NB4 (cell line): ENCODE measurements at regions not wholly inside any gene's neighbourhood (a gene's known extent, or its start where the extent isn't known, plus 50 kb on each side); places are given as distances from the start of the nearest gene placed in this dataset.

Experiments
- DNase-seq: peaks from one replicate; pipeline ENCODE4 v3.0.0; 2010; ENCODE audit warnings: low read depth
- H3K4me3 ChIP-seq: one replicate; pipeline ENCODE4 v1.5.1; 2011; ENCODE audit warnings: mild to moderate bottlenecking, low read depth, low read length, moderate library complexity
- CTCF ChIP-seq: IDR thresholded peaks from one replicate; pipeline ENCODE4 v1.5.1; 2012; ENCODE audit warnings: low read depth, low read length
- MAX ChIP-seq: IDR thresholded peaks from 2 replicates; pipeline ENCODE4 v1.6.1; 2011; ENCODE audit warnings: low read depth, low read length
- MYC ChIP-seq: IDR thresholded peaks from 2 replicates; pipeline ENCODE4 v1.6.1; 2011; ENCODE audit warnings: low read depth, low read length
- POLR2A ChIP-seq: IDR thresholded peaks from 2 replicates; pipeline ENCODE4 v1.6.1; 2011; ENCODE audit warnings: mild to moderate bottlenecking; ENCODE audit not compliant: insufficient read length; ENCODE audit errors: extremely low read depth

- no peak for TF ChIP-seq MAX
- TF ChIP-seq POLR2A = no peak
- no peak for TF ChIP-seq CTCF
- TF ChIP-seq MYC = no peak
- no peak overlapping the region for H3K4me3 ChIP-seq
- DNase-seq = no peak
These were observed 775.6 kb downstream of the GATA3 start for GRCh38 chr10:8830048-8830447.

GRCh38 chr10:8830876-8831275 lies 776.4 kb downstream of the GATA3 start:
- H3K4me3 ChIP-seq = no peak overlapping the region
- DNase-seq = no peak
- no peak for TF ChIP-seq MAX
- TF ChIP-seq MYC = no peak
- TF ChIP-seq CTCF = no peak
- TF ChIP-seq POLR2A = no peak

- TF ChIP-seq MAX (no peak), MYC (no peak), POLR2A (no peak), CTCF (no peak)
- DNase-seq = no peak
- no peak overlapping the region for H3K4me3 ChIP-seq
These were observed 781.1 kb downstream of the GATA3 start for GRCh38 chr10:8835453-8836167.

- no peak for DNase-seq
- no peak overlapping the region for H3K4me3 ChIP-seq
- TF ChIP-seq POLR2A (no peak), MAX (no peak), MYC (no peak), CTCF (no peak)
These were observed 785.9 kb downstream of the GATA3 start for GRCh38 chr10:8840356-8840755.

GRCh38 chr10:8844141-8844540 lies 789.7 kb downstream of the GATA3 start:
- no peak for DNase-seq
- no peak overlapping the region for H3K4me3 ChIP-seq
- TF ChIP-seq CTCF = no peak

GRCh38 chr10:8852546-8852945 lies 798.1 kb downstream of the GATA3 start:
- TF ChIP-seq MYC = no peak
- TF ChIP-seq CTCF = no peak
- no peak for TF ChIP-seq MAX
- TF ChIP-seq POLR2A = no peak
- no peak overlapping the region for H3K4me3 ChIP-seq
- DNase-seq = no peak
